ENCODE measurements at regions not wholly inside any gene's neighbourhood (a gene's known extent, or its start where the extent isn't known, plus 50 kb on each side); places are given as distances from the start of the nearest gene placed in this dataset.
A peak's percentile ranks its signal among the peaks of the same experiment; 100 is the strongest.

DNA sequence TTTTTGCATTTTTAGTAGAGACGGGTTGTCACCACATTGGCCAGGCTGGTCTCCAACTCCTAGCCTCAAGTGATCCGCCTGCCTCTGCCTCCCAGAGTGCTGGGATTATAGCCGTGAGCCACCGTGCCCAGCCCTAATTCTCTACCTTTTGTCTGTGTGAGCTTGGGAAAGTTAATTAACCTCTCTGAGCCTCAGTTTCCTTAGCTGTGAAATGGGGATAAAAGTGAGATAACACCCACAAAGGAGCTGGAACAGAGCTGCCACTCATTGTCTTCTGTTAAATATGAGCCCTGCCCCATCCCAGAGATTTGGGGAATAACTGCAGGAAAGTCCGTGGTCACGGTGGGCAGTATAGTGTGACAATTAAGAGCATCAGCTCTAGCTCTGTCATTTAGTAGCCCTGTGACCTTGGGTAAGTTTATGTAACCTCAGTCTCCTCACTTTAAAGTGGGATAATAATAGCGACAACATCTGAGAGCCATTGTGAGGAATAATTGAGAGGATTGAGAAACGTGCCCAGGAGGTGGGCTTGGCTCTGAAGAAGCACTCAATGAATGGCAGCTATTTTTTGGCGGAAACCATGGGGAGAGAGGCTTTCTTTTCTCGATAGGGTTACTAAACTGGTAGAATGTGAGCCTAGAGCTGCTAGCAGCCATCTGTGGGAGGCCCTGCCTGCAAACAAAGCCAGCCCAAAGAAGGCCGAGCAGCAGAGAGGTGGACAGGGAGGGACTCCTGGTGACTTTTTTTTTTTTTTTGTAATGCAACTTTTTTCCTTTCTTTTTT lies 60.8 kb upstream of the MED13L start:
- H3K9me3 Mint-ChIP-seq: peaks cover 17% of the 10 kb centered on the region
- no peak overlapping the region for H3K4me3 Mint-ChIP-seq
- peaks cover 7% of the 10 kb centered on the region for H3K27me3 Mint-ChIP-seq (ENCODE audit: low read depth, poor library complexity)
- TF ChIP-seq, protein P1, sequence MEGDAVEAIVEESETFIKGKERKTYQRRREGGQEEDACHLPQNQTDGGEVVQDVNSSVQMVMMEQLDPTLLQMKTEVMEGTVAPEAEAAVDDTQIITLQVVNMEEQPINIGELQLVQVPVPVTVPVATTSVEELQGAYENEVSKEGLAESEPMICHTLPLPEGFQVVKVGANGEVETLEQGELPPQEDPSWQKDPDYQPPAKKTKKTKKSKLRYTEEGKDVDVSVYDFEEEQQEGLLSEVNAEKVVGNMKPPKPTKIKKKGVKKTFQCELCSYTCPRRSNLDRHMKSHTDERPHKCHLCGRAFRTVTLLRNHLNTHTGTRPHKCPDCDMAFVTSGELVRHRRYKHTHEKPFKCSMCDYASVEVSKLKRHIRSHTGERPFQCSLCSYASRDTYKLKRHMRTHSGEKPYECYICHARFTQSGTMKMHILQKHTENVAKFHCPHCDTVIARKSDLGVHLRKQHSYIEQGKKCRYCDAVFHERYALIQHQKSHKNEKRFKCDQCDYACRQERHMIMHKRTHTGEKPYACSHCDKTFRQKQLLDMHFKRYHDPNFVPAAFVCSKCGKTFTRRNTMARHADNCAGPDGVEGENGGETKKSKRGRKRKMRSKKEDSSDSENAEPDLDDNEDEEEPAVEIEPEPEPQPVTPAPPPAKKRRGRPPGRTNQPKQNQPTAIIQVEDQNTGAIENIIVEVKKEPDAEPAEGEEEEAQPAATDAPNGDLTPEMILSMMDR (IDR thresholded peaks at IDR 0.05): no peak
- H3K4me1 Mint-ChIP-seq: peaks cover 30% of the 10 kb centered on the region
- peak overlapping the region; percentile 61 for H3K27ac Mint-ChIP-seq
- DNase-seq: no peak
- H3K36me3 Mint-ChIP-seq (ENCODE audit: low read depth): peaks cover 4% of the 10 kb centered on the region

DNA sequence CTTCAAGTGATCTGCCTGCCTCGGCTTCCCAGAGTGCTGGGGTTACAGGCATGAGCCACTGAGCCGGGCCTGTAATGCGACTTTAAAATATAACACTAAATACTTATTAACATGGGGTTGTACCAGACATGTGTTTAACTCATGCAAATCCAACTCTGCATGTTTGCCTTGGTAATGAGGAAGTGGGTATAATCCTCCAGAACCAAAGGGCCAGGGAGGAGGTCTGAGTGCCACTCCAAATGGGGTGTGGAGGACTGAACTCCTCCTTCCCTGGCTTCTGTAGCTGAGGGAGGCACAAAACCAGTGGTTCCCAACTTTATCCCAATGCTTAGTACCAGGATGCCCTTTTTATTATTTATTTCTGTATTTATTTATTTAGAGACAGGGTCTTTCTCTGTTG lies 61.6 kb upstream of the MED13L start:
- DNase-seq: no peak
- no peak overlapping the region for H3K27ac Mint-ChIP-seq

DNA sequence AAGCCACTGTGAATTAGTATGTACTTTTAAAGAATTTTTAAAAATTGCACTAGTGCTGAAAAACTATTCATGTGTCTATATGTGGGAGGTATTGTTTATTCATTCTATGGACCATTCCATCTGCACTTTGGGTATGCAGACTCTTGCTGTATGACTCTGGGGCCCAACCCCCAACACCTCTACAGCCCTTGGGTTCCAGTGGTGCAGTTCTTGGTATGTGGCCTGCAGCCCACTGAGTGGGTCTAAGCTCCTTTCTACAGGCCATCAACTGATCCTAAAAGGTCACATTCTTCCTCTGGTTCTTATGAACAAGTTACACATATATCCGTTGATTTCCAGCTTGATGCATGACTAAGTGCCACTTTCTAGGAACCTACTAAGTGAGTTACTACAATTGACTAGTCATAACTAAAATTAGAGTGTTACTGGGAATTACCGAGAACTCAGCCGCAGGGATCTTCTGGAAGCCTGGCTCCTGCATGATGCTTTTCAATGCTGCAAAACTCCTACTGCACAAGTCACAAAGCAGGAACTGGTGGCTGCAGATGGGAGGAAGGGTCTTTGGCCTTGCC lies 62.4 kb upstream of the MED13L start:
- H3K27ac Mint-ChIP-seq: no peak overlapping the region
- H3K4me3 Mint-ChIP-seq: no peak overlapping the region
- TF ChIP-seq, protein P1 (IDR thresholded peaks at IDR 0.05): no peak
- H3K9me3 Mint-ChIP-seq: peaks cover 25% of the 10 kb centered on the region
- H3K4me1 Mint-ChIP-seq: peaks cover 30% of the 10 kb centered on the region
- H3K36me3 Mint-ChIP-seq (ENCODE audit: low read depth): peaks cover 9% of the 10 kb centered on the region
- peaks cover 9% of the 10 kb centered on the region for H3K27me3 Mint-ChIP-seq (ENCODE audit: low read depth, poor library complexity)
- no peak for DNase-seq

More for the DNA sequence above, 61.6 kb upstream of the MED13L start:
- Mint-ChIP-seq H3K9me3 (peaks cover 20% of the 10 kb centered on the region), H3K36me3 (ENCODE audit: low read depth) (peaks cover 4% of the 10 kb centered on the region), H3K4me1 (peaks cover 30% of the 10 kb centered on the region), H3K27me3 (ENCODE audit: low read depth, poor library complexity) (peaks cover 7% of the 10 kb centered on the region), H3K4me3 (no peak overlapping the region)
- TF ChIP-seq, protein P1 (IDR thresholded peaks at IDR 0.05): no peak

DNA sequence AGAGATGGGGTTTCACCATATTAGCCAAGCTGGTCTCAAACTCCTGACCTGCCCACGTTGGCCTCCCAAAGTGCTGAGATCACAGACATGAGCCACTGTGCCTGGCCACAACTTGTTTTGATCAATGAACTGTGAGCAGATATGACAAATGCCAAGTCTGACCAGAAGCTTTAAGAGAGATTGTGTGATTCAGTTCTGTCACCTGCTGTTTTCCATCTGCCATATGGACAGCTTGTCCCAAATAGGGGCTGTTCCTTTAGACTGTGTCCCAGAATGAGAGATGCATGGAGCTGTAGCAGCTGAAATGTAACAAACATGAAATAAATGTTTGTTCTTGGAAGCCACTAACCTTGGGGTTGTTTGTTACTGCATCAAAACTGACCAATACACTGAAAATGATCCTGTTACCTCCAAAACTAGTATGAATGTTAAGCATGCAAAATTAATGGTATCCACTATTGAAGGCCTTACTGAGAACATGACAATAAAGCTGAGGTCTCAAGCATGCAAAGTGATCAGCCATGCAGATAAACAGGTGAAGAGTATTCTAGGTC lies 65.9 kb upstream of the MED13L start:
- H3K27ac Mint-ChIP-seq: no peak overlapping the region
- DNase-seq: no peak
- peaks cover 35% of the 10 kb centered on the region for H3K4me1 Mint-ChIP-seq
- peaks cover 2% of the 10 kb centered on the region for H3K27me3 Mint-ChIP-seq (ENCODE audit: low read depth, poor library complexity)
- peaks cover 25% of the 10 kb centered on the region for H3K9me3 Mint-ChIP-seq
- TF ChIP-seq, protein P1 (IDR thresholded peaks at IDR 0.05): no peak
- H3K4me3 Mint-ChIP-seq: no peak overlapping the region
- H3K36me3 Mint-ChIP-seq (ENCODE audit: low read depth): peaks cover 9% of the 10 kb centered on the region

DNA sequence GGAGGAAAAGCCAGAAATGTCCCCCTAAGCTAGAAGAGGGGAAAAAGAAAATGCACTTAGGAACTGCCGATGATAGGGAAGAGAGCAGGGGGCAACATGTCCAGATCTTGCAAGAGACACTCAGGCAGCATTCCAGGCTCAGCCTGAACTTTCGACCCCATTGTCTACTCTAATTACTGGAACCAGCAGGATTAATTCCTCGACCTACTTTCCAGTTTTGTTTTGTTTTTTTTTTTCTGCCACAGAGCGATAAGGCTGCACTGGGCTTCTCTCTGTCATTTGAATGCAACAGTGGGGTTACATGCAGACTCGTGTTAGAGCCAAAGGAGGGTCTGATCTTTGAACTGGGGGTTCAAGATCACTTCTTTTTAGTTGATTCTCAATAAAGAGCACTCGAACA lies 68.7 kb upstream of the MED13L start:
- Mint-ChIP-seq H3K36me3 (ENCODE audit: low read depth) (peaks cover 9% of the 10 kb centered on the region), H3K9me3 (peaks cover 22% of the 10 kb centered on the region), H3K4me1 (peaks cover 35% of the 10 kb centered on the region), H3K4me3 (peak overlapping the region; percentile 5), H3K27ac (peak overlapping the region; percentile 12), H3K27me3 (ENCODE audit: low read depth, poor library complexity) (peaks cover 2% of the 10 kb centered on the region)
- TF ChIP-seq, protein P1 (IDR thresholded peaks at IDR 0.05): no peak
- peak; percentile 30 for DNase-seq
